Chondrocyte (in vitro differentiated cells): ENCODE measurements at regions not wholly inside any gene's neighbourhood (a gene's known extent, or its start where the extent isn't known, plus 50 kb on each side); places are given as distances from the start of the nearest gene placed in this dataset.

Experiments used
- DNase-seq: peaks from one replicate; pipeline ENCODE4 v3.0.0; 2021; ENCODE audit warnings: mixed read lengths, low spot score
- H3K27ac Mint-ChIP-seq: one replicate; pipeline ENCODE4 v1.8.0; 2021; ENCODE audit warnings: mild to moderate bottlenecking, moderate library complexity, mixed read lengths; ENCODE audit not compliant: unreplicated experiment
- H3K27me3 Mint-ChIP-seq: 2 replicates; pipeline ENCODE4 v1.8.0; 2021; ENCODE audit warnings: low read depth, mixed read lengths
- H3K36me3 Mint-ChIP-seq: 2 replicates; pipeline ENCODE4 v1.8.0; 2021; ENCODE audit warnings: low read depth, mixed read lengths
- H3K4me1 Mint-ChIP-seq: 2 replicates; pipeline ENCODE4 v1.8.0; 2021; ENCODE audit warnings: low read depth, mild to moderate bottlenecking, mixed read lengths
- H3K4me3 Mint-ChIP-seq: one replicate; pipeline ENCODE4 v1.8.0; 2021; ENCODE audit warnings: mild to moderate bottlenecking, moderate library complexity, mixed read lengths; ENCODE audit not compliant: unreplicated experiment
- H3K9me3 Mint-ChIP-seq: 2 replicates; pipeline ENCODE4 v1.8.0; 2021; ENCODE audit warnings: low read depth, mixed read lengths
- TF ChIP-seq, protein P1 (sequence below): fragments of 200-600 bp; sonication (generic); IDR thresholded peaks from 2 replicates; pipeline ENCODE4 v1.5.0; 2021; ENCODE audit warnings: antibody characterized with exemption, mild to moderate bottlenecking, moderate library complexity

DNA sequence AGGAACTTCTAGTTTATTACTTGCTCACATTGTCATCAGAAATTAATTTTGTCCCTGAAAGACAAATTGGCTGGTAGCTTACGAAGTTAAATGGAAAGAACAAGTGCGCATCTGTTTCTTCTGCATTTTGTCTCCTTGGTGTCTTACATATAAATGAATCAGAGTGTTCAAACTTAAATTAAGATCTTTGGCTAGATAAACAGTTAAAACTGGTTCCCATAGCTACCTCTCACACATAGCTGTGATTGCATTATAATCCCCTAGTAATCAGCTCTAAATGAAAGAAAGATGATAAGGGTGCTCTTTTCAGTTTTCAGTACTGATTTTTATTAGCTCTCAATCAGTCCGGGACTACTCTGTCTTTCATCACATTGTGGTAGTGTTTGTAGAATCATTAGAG is 124.2 kb upstream of the LMO4 start:
- no peak for DNase-seq
- no peak overlapping the region for H3K27ac Mint-ChIP-seq
- TF ChIP-seq, protein P1, sequence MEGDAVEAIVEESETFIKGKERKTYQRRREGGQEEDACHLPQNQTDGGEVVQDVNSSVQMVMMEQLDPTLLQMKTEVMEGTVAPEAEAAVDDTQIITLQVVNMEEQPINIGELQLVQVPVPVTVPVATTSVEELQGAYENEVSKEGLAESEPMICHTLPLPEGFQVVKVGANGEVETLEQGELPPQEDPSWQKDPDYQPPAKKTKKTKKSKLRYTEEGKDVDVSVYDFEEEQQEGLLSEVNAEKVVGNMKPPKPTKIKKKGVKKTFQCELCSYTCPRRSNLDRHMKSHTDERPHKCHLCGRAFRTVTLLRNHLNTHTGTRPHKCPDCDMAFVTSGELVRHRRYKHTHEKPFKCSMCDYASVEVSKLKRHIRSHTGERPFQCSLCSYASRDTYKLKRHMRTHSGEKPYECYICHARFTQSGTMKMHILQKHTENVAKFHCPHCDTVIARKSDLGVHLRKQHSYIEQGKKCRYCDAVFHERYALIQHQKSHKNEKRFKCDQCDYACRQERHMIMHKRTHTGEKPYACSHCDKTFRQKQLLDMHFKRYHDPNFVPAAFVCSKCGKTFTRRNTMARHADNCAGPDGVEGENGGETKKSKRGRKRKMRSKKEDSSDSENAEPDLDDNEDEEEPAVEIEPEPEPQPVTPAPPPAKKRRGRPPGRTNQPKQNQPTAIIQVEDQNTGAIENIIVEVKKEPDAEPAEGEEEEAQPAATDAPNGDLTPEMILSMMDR, result no peak
- no peak overlapping the region for H3K4me3 Mint-ChIP-seq
- H3K36me3 Mint-ChIP-seq, result peaks cover 2% of the 10 kb centered on the region
- H3K4me1 Mint-ChIP-seq, result peaks cover 9% of the 10 kb centered on the region
- H3K9me3 Mint-ChIP-seq, result no peaks in the 10 kb centered on the region
- peaks cover 8% of the 10 kb centered on the region for H3K27me3 Mint-ChIP-seq

DNA sequence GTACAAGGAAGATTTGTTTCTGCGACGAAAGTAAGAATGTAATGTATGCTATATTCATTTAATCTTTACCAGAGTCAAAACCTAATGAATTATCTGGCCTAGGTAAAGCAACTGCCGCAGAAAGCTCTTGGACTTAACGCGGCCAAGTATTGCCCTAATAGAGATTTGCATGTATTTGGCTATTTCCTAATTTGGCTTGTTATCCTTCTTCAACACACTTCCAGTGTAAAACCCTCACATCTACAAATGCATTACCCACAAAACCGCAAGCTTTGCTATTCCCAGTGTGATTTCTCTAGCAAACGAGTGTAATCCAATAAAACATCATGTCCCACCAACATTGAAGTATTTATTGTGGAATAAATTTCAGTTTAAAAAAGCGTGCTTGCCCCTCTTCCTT is 123.8 kb upstream of the LMO4 start:
- Mint-ChIP-seq H3K4me1 (peaks cover 9% of the 10 kb centered on the region), H3K9me3 (no peaks in the 10 kb centered on the region), H3K4me3 (no peak overlapping the region), H3K27ac (no peak overlapping the region), H3K36me3 (peaks cover 2% of the 10 kb centered on the region), H3K27me3 (peaks cover 8% of the 10 kb centered on the region)
- no peak for DNase-seq
- TF ChIP-seq, protein P1, result no peak

DNA sequence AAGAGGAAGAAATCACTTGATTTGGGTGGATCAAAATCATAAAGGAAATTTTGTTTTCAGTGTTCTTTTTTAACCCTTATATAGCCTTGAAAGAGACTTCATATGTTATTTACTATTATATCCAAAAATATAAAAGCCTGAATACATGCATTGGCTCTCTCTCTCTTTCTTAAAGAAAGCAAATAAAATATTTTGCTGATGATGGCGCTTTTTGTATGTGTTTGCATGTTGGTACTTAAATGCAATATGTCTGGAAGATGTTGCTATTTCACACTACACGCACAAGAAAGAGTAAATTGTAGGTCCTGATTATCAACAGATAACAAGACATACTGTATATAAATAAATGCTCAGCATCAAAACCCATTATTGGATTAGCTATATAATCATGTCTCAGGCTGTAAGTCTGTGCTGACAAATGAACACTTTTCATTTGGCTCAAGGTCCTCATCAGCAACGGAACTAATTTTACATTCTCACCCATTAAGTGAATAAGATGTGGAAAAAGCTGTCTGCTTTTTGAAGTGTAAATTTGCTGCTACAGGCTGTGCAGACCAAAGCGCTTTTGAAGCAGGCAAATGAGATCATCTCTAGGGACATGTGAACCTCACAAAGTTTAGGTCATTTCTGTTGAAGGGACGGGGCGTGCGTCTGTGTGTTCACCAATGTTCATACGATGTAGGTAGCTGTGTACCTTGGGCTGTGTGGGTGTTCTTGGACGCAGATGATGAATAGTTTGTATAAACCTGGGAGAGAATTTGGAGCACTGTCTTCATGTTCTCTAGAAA is 122.4 kb upstream of the LMO4 start:
- peaks cover 5% of the 10 kb centered on the region for H3K27me3 Mint-ChIP-seq

DNA sequence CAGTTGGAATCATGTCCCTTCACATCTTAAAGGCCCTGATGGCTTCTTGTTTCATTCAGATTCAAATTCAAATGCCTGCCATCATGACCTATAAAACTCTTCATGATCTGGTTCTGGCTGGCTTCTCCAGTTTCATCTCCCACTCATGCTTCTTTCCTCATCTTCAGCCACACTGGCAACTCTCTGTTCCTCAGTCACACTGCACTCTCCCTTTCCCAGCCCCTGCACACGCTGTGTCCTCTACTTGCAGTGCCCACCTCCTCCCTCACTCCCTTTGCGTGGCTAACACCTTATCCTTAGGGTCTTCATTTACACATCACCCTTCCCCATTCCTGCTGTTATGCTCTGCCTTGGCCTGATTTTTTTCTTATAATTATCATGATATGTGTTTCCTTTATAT is 120.6 kb upstream of the LMO4 start:
- H3K4me1 Mint-ChIP-seq, result peaks cover 9% of the 10 kb centered on the region
- no peak overlapping the region for H3K4me3 Mint-ChIP-seq
- H3K9me3 Mint-ChIP-seq, result no peaks in the 10 kb centered on the region
- peaks cover 5% of the 10 kb centered on the region for H3K27me3 Mint-ChIP-seq
- no peak overlapping the region for H3K27ac Mint-ChIP-seq
- H3K36me3 Mint-ChIP-seq, result no peaks in the 10 kb centered on the region
- no peak for DNase-seq
- TF ChIP-seq, protein P1, result no peak

More for the DNA sequence above, 122.4 kb upstream of the LMO4 start:
- Mint-ChIP-seq H3K36me3 (no peaks in the 10 kb centered on the region), H3K9me3 (no peaks in the 10 kb centered on the region), H3K4me1 (peaks cover 9% of the 10 kb centered on the region), H3K27ac (no peak overlapping the region), H3K4me3 (no peak overlapping the region)
- TF ChIP-seq, protein P1, result no peak
- DNase-seq, result no peak

DNA sequence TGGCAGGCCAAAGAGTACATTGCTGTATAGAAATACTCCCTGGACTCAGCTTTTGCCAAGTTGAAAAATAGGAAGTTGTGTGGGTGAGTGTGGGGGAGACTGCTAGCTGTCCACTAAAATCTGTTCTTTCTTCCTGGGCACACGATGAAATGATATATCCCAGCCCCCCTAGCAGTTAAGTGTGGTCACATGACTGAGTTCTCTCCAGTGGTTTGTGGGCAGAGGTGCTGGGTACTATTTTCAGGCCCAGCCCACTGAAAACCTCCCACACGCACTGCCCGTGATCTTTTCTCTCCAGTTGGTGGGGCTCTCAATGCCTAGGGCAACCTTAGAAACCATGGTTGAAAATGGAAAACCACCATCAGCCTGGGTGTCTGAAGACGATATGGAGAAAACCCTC is 119.7 kb upstream of the LMO4 start:
- no peak overlapping the region for H3K27ac Mint-ChIP-seq
- H3K9me3 Mint-ChIP-seq, result no peaks in the 10 kb centered on the region
- H3K27me3 Mint-ChIP-seq, result peaks cover 5% of the 10 kb centered on the region
- TF ChIP-seq, protein P1, result no peak
- no peak overlapping the region for H3K4me3 Mint-ChIP-seq
- no peaks in the 10 kb centered on the region for H3K36me3 Mint-ChIP-seq
- DNase-seq, result no peak
- peaks cover 6% of the 10 kb centered on the region for H3K4me1 Mint-ChIP-seq
